Head of caudate nucleus (tissue), 42 donors: ENCODE measurements at regions not wholly inside any gene's neighbourhood (a gene's known extent, or its start where the extent isn't known, plus 50 kb on each side); places are given as distances from the start of the nearest gene placed in this dataset.
"Not testable (repeated sequence)": the region's sequence is repeated elsewhere in the genome, so short reads cannot be mapped to it uniquely, and the experiment has no call there.

Experiments used
- DNase-seq, 42 donors: peaks; one replicate each; pipeline versions ENCODE4 v3.0.0 to v3.0.0-alpha.2; 2020 to 2021; ENCODE audit warnings: mixed read lengths in 7 of 42
- intact Hi-C: fragments of 100-400 bp; cut with DNase I; formaldehyde crosslinking; loops from one replicate; pipeline ENCODE4 v1.15.0; 2022

DNA sequence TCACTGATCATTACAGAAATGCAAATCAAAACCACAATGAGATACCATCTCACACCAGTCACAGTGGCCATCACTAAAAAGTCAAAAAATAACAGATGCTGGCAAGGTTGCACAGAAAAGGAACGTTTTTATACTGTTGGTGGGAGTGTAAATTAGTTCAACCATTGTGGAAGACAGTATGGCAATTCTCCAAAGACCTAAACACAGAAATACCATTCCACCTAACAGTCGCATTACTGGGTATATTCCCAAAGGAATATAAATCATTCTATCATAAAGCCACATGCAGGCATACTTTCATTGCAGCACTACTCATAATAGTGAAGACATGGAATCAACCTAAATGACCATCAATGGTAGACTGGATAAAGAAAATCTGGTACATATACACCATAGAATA is 83.2 kb upstream of the ARID5B start:
- intact Hi-C loops, DNase-seq: not testable (repeated sequence)

- DNase-seq = no peak
- intact Hi-C loops = no loop called here
Observed at GRCh38 chr10:61819208-61819607, 82.3 kb upstream of the ARID5B start.

GRCh38 chr10:61821153-61821552 is 80.3 kb upstream of the ARID5B start:
- no peak for DNase-seq
- intact Hi-C loops = no loop called here

GRCh38 chr10:61821693-61822092 is 79.8 kb upstream of the ARID5B start:
- intact Hi-C loops = no loop called here

DNA sequence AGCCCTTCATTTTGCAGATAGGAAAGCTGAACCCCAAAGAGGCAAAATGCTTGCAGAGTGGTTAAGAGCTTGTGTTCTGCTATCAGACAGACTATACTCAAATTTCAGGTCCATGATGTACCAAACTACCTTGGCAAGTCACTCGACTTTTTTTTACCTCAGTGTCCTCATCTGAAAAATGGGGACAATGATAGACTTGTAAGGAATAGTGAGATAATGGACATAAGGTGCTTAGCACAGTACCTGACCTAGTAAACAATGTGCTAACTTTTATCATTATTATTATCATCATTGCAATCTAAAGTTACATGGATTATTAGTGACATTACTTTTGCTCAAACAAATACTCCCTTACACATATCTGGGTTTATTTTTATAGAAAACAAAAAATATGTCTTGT is 79.4 kb upstream of the ARID5B start:
- no peak for DNase-seq
- intact Hi-C loops = no loop called here

More at GRCh38 chr10:61821693-61822092, 79.8 kb upstream of the ARID5B start:
- no peak for DNase-seq

GRCh38 chr10:61822781-61823230 is 78.7 kb upstream of the ARID5B start:
- intact Hi-C loops = no loop called here
- DNase-seq = no peak

DNA sequence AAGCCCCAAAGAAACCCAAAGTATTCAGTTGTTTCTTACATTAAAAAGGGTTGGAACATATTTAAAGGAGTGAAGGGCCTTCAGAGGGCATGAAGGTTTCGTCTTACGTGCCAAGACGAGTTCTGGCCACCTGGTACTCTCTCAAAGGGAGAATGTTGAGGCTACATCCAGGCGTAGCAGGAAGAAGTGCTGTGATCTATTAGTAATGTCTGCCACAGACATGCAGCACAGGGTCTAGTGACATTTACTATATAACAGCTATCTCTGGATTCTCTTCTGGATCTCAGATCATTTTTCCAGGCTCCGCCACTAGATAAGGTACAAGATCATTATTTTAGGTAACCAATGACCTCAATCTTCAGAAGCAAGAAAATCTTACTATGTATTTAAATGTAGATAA is 76.5 kb upstream of the ARID5B start:
- intact Hi-C loops = no loop called here
- no peak for DNase-seq

GRCh38 chr10:61825628-61826027 is 75.9 kb upstream of the ARID5B start:
- intact Hi-C loops = no loop called here
- no peak for DNase-seq

DNA sequence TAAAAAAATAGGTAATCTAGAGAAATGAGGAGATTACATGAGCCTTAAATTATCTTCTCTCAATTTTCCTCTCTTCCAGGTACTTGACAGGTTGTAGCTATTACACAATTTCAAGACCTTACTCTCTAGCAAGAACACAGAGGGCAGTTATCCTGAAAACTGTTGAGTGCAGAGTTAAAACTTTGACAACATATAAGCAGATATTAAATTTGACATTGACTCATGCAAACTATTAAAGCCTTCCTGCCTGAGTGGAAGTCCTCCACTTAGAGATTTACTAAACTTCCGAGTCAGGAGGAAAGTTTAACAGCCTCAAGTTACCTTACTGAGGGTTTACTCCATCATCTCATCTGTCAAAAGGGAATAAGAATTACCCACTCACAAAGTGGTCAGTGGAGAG is 73.5 kb upstream of the ARID5B start:
- intact Hi-C loops = no loop called here
- no peak for DNase-seq

GRCh38 chr10:61828788-61829187 is 72.7 kb upstream of the ARID5B start:
- intact Hi-C loops = no loop called here

GRCh38 chr10:61830072-61830845 is 71.2 kb upstream of the ARID5B start:
- intact Hi-C loops = no loop called here
- no peak for DNase-seq

More at GRCh38 chr10:61828788-61829187, 72.7 kb upstream of the ARID5B start:
- DNase-seq = no peak

GRCh38 chr10:61830846-61831273 is 70.6 kb upstream of the ARID5B start:
- DNase-seq = no peak
- intact Hi-C loops = no loop called here

DNA sequence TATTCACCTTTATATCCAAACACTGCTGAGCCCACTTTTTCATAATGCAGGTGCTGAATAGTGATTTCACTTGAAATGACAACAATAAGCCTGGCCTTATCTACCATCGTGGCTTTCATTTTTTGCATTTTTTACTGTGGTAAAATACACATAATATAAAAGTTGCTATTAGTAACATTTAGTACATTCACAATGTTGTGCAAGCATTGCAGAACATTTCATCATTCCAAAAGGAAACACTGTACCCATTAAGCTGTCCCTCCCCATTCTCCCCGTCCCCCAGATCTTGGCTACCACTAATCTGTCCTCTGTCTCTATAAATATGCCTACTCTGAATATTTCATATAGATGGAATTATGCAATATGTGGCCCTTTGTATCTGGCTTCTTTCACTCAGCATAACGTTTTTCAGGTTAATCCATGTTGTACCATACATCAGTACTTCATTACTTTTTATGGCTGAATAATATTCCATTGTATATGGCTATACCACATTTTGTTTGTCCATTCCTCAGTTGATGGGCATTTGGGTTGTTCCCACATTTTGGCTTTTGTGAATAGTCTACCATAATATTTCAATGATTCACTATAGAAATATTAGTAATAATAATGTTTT is 68.5 kb upstream of the ARID5B start:
- intact Hi-C loops = no loop called here
- DNase-seq = no peak

GRCh38 chr10:61834519-61834918 is 67.0 kb upstream of the ARID5B start:
- intact Hi-C loops = no loop called here
- DNase-seq = no peak

- DNase-seq = peak in 2 of 42 donors; percentile 3 to 4
- intact Hi-C loops = no loop called here
Observed at GRCh38 chr10:61835069-61835945, 66.2 kb upstream of the ARID5B start.

DNA sequence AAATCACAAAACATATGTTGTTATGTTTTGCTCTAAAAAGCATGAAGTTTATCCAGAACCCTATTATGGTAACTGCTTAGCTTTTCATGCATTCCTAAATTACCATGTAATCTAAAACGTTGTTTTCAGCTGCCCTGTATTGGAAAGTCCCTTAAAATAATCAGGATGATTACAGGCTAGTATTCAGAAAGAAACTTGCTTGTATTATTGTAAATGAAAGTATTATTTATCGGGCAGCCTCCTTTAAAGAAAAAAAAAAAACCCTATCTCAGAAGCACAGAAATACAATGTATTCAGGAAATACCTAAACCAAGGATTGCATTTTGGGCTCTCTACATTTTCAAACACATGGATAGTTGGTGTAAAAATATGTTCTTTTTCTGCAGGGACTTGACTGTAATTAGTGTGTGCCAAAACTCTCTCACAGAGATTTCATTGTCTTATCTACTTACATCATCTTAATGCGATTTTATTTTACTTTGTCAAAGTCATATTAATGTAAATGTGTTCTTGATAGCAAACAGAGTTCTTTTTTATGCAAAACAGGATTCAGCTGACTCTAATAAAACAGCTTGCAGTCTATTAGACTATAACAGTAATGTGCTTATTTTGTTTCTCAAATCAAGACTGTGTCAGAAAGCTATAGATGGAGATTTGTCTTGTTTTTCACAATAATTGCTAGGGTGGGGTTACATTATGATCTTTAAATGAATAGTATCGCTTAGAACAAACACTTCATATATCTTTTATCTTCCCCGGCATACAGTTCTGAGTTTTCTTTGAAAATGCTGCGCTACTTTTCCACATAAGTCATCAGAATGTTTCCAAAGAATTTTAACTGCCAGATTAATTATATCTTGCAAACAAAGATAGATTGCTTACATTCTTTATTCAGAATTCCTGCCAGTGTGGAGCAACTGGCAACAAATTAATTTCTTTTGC is 65.3 kb upstream of the ARID5B start:
- no peak for DNase-seq
- intact Hi-C loops = no loop called here

GRCh38 chr10:61836888-61837754 is 64.4 kb upstream of the ARID5B start:
- intact Hi-C loops = no loop called here
- DNase-seq = no peak

DNA sequence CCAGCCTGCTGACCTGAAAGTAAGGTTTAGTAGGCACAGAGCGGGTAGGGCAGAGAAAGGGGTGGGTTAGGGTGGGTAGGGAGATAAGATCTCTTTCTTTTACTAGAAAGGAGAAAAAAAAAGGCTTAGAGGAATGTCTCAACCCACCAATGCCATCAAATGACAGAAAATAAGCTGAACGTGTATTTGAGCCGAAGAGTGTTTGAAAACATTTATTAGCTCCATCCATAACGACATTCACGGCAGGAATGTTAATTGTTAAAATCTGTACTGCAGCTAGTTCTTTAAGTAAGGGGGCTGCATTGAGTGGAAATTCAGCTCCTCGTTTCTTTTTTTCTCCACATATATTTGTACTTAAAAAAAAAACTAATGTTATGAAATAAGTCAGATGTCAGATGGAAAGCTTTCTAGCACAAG is 63.7 kb upstream of the ARID5B start:
- no peak for DNase-seq
- intact Hi-C loops = no loop called here
